ENCODE measurements at regions not wholly inside any gene's neighbourhood (a gene's known extent, or its start where the extent isn't known, plus 50 kb on each side); places are given as distances from the start of the nearest gene placed in this dataset.

DNA sequence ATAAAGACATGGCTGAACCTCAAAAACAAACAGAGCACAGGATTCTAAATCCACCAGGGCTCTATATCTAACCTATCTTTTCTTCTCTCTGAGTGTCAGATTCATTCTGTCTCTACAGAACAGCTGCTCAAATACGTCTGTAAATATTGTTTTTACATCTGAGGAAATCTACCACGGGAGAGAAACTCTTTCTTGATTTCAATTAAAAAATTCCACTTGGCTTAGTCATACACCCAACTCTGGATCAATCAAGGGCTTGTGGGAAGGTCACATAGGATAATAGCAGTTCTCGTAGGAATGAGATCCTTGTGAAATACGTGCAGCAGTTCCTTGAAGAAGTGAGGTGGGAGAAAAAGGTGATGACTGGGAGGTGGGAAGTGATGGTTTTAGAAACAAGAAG is 1355.7 kb upstream of the ADGRL2 start:
- no peak for TF ChIP-seq POLR2A (IDR thresholded peaks at IDR 0.05)
- TF ChIP-seq, protein P1, sequence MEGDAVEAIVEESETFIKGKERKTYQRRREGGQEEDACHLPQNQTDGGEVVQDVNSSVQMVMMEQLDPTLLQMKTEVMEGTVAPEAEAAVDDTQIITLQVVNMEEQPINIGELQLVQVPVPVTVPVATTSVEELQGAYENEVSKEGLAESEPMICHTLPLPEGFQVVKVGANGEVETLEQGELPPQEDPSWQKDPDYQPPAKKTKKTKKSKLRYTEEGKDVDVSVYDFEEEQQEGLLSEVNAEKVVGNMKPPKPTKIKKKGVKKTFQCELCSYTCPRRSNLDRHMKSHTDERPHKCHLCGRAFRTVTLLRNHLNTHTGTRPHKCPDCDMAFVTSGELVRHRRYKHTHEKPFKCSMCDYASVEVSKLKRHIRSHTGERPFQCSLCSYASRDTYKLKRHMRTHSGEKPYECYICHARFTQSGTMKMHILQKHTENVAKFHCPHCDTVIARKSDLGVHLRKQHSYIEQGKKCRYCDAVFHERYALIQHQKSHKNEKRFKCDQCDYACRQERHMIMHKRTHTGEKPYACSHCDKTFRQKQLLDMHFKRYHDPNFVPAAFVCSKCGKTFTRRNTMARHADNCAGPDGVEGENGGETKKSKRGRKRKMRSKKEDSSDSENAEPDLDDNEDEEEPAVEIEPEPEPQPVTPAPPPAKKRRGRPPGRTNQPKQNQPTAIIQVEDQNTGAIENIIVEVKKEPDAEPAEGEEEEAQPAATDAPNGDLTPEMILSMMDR (IDR thresholded peaks at IDR 0.05 in 4 of 5, conservative IDR thresholded peaks at IDR 0.05 in 1 of 5) = no peak
